SK-N-SH (cell line): ENCODE measurements at regions not wholly inside any gene's neighbourhood (a gene's known extent, or its start where the extent isn't known, plus 50 kb on each side); places are given as distances from the start of the nearest gene placed in this dataset.

Experiments used
- CTCF ChIA-PET: fragments of 300-600, 350-600 bp; formaldehyde crosslinking; extraction: SDS; loops from one replicate; lab custom pipeline; 2021; lab: Yijun Ruan, JAX
- POLR2A ChIA-PET: fragments of 350-600 bp; sonication (Branson Sonifier 250); formaldehyde crosslinking; extraction: SDS; loops from one replicate; lab custom pipeline; 2020; ENCODE audit warnings: antibody characterized with exemption, inconsistent platforms; lab: Yijun Ruan, JAX
- DNase-seq: peaks from one replicate; pipeline ENCODE4 v3.0.0; 2012
- H2AFZ ChIP-seq: fragments of 200-600 bp; sonication (generic); 2 replicates; pipeline ENCODE4 v1.8.1; 2016; ENCODE audit warnings: antibody characterized with exemption, mild to moderate bottlenecking, low read depth
- H3F3A ChIP-seq: fragments of 200-600 bp; sonication (generic); replicated peaks from 2 replicates; pipeline ENCODE3; 2016; ENCODE audit warnings: antibody characterized with exemption, mild to moderate bottlenecking; ENCODE audit not compliant: insufficient read depth
- H3K27ac ChIP-seq, 2 experiments: fragments of 200-500 bp in 1 of 2; fragments of 200-600 bp in 1 of 2; sonication (Bioruptor generic) in 1 of 2; sonication (generic), shearing (Covaris generic) in 1 of 2; 2 replicates each; pipeline versions ENCODE4 v1.5.1 to v1.6.1; 2014 to 2016; ENCODE audit warnings: low read depth in 2 of 2, inconsistent platforms in 1 of 2, low read length in 1 of 2, mild to moderate bottlenecking in 1 of 2, mixed read lengths in 1 of 2
- H3K27me3 ChIP-seq: fragments of 200-600 bp; sonication (generic), shearing (Covaris generic); 2 replicates; pipeline ENCODE4 v1.6.1; 2016; ENCODE audit warnings: mixed run types; ENCODE audit not compliant: insufficient read depth
- H3K36me3 ChIP-seq, 2 experiments: fragments of 200-500 bp in 1 of 2; fragments of 200-600 bp in 1 of 2; sonication (Bioruptor generic) in 1 of 2; sonication (generic) in 1 of 2; replicated peaks in 1 of 2; 2 replicates each; pipeline versions ENCODE3 to v1.5.1; 2014 to 2016; ENCODE audit warnings: low read length in 1 of 2, mild to moderate bottlenecking in 1 of 2; ENCODE audit not compliant: insufficient read depth in 2 of 2, control insufficient read depth in 1 of 2
- H3K4me1 ChIP-seq, 2 experiments: fragments of 200-500 bp in 1 of 2; fragments of 200-600 bp in 1 of 2; sonication (Bioruptor generic) in 1 of 2; sonication (generic), shearing (Covaris generic) in 1 of 2; 2 replicates each; pipeline versions ENCODE4 v1.5.1 to v1.6.1; 2014 to 2016; ENCODE audit warnings: low read depth in 1 of 2, low read length in 1 of 2, mixed run types in 1 of 2; ENCODE audit not compliant: insufficient read depth in 2 of 2, control insufficient read depth in 1 of 2
- H3K4me2 ChIP-seq: fragments of 200-600 bp; sonication (generic), shearing (Covaris generic); 2 replicates; pipeline ENCODE4 v1.6.1; 2017; ENCODE audit warnings: mixed run types
- H3K4me3 ChIP-seq, 2 experiments: fragments of 200-500 bp in 1 of 2; fragments of 200-600 bp in 1 of 2; sonication (Bioruptor generic) in 1 of 2; sonication (generic), shearing (Covaris generic) in 1 of 2; 2 replicates each; pipeline versions ENCODE4 v1.5.1 to v1.8.1; 2014 to 2016; ENCODE audit warnings: low read depth in 2 of 2, inconsistent platforms in 1 of 2, low read length in 1 of 2, mild to moderate bottlenecking in 1 of 2, mixed read lengths in 1 of 2, moderate library complexity in 1 of 2
- H3K79me2 ChIP-seq: fragments of 200-600 bp; sonication (generic); 2 replicates; pipeline ENCODE4 v1.8.1; 2017; ENCODE audit warnings: mild to moderate bottlenecking; ENCODE audit not compliant: insufficient read depth
- H3K9ac ChIP-seq: fragments of 200-600 bp; sonication (generic); 2 replicates; pipeline ENCODE4 v1.6.1; 2017; ENCODE audit warnings: mixed run types
- H3K9me2 ChIP-seq: fragments of 200-600 bp; sonication (generic); 2 replicates; pipeline ENCODE4 v1.6.1; 2017; ENCODE audit warnings: mixed run types
- H3K9me3 ChIP-seq: fragments of 200-600 bp; sonication (generic); 2 replicates; pipeline ENCODE4 v1.6.1; 2017; ENCODE audit warnings: mixed run types, mild to moderate bottlenecking, moderate library complexity
- H4K20me1 ChIP-seq: fragments of 200-600 bp; sonication (generic); 2 replicates; pipeline ENCODE4 v1.6.1; 2017; ENCODE audit warnings: mild to moderate bottlenecking, mixed run types; ENCODE audit not compliant: insufficient read depth
- CHD2 ChIP-seq: fragments of 150-350 bp; IDR thresholded peaks from 2 replicates; pipeline ENCODE4 v1.6.1; 2018; ENCODE audit warnings: low read length; ENCODE audit not compliant: partially characterized antibody
- EZH2phosphoT487 ChIP-seq: fragments of 200-600 bp; sonication (generic); IDR thresholded peaks from 2 replicates; pipeline ENCODE4 v1.6.1; 2017; ENCODE audit warnings: low read depth, mixed run types, mild to moderate bottlenecking, antibody characterized with exemption, moderate library complexity, borderline replicate concordance
- FOSL2 ChIP-seq: IDR thresholded peaks from 2 replicates; pipeline ENCODE4 v1.4.0; 2012; ENCODE audit warnings: low read depth, mild to moderate bottlenecking, moderate library complexity, borderline replicate concordance
- FOXJ3 ChIP-seq: sonication (generic); formaldehyde crosslinking; IDR thresholded peaks from 2 replicates; pipeline ENCODE4 v1.5.1; 2020; ENCODE audit warnings: mild to moderate bottlenecking, missing genetic modification reagents
- FOXM1 ChIP-seq: IDR thresholded peaks from 2 replicates; pipeline ENCODE4 v1.4.0; 2012; ENCODE audit warnings: low read depth, mild to moderate bottlenecking
- GABPA ChIP-seq: IDR thresholded peaks from 2 replicates; pipeline ENCODE4 v1.4.0; 2012; ENCODE audit warnings: low read depth, mild to moderate bottlenecking
- GATA2 ChIP-seq: sonication (generic); formaldehyde crosslinking; IDR thresholded peaks from 2 replicates; pipeline ENCODE4 v1.5.0; 2020; ENCODE audit warnings: mild to moderate bottlenecking, missing genetic modification reagents
- JUND ChIP-seq: IDR thresholded peaks from 2 replicates; pipeline ENCODE4 v1.4.0; 2012
- MEF2A ChIP-seq: IDR thresholded peaks from 2 replicates; pipeline ENCODE4 v1.4.0; 2012; ENCODE audit warnings: low read depth, borderline replicate concordance
- RCOR1 ChIP-seq: fragments of 150-350 bp; IDR thresholded peaks from 2 replicates; pipeline ENCODE4 v1.6.1; 2017; ENCODE audit warnings: antibody characterized with exemption, low read length
- RXRA ChIP-seq: IDR thresholded peaks from 2 replicates; pipeline ENCODE4 v1.4.0; 2012; ENCODE audit warnings: low read depth, mild to moderate bottlenecking, borderline replicate concordance
- SIN3A ChIP-seq: IDR thresholded peaks from 2 replicates; pipeline ENCODE4 v1.6.1; 2012; ENCODE audit warnings: low read depth, mild to moderate bottlenecking, low read length, moderate library complexity, borderline replicate concordance
- SMC3 ChIP-seq: IDR thresholded peaks from 2 replicates; pipeline ENCODE4 v1.6.1; 2012; ENCODE audit warnings: low read depth, low read length, improper control_type of control experiment
- TAF1 ChIP-seq: IDR thresholded peaks from 2 replicates; pipeline ENCODE4 v1.6.1; 2012; ENCODE audit warnings: low read depth, mild to moderate bottlenecking, low read length, moderate library complexity, borderline replicate concordance
- TCF12 ChIP-seq: IDR thresholded peaks from 2 replicates; pipeline ENCODE4 v1.4.0; 2012
- WGBS: methylation state at CpG from one replicate; pipeline ENCODE4 v1.1.6; 2017; ENCODE audit warnings: low lambda C conversion rate; 5-methylcytosine and 5-hydroxymethylcytosine counted together
- TF ChIP-seq, protein P1 (sequence below): fragments of 200-600 bp; sonication (generic); IDR thresholded peaks from 2 replicates; pipeline ENCODE4 v1.6.1; 2017; ENCODE audit warnings: antibody characterized with exemption, mild to moderate bottlenecking, moderate library complexity
- TF ChIP-seq, protein P2 (sequence below): fragments of 150-350 bp; IDR thresholded peaks from 2 replicates; pipeline ENCODE4 v1.6.1; 2017; ENCODE audit warnings: antibody characterized with exemption, low read length, low read depth, borderline replicate concordance

DNA sequence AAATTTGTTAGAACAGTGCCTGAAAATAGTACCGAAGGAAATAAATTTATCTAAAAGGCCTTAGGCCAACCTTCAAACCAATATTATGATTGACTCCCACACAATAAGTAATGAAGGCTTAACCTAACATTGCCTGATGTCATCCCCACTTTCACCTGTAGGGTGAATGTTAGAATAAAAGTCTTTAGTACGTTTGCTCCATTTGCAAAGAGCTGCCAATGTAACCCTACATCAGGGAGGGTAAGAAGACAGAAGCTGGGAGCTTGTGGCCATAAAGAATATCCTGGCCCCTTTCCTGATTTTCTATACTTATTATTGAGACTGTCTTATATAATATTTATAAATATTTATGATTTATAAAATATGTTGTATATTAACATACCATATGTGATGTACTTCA lies 661.8 kb upstream of the CXADR start:
- Histone ChIP-seq H3K36me3 (peaks cover 0 to 3% of the 10 kb centered on the region in 2 experiments), H3K79me2 (no peaks in the 10 kb centered on the region), H3K27ac (no peak overlapping the region), H3F3A (no peaks in the 10 kb centered on the region), H3K9me3 (no peaks in the 10 kb centered on the region), H3K4me1 (no peaks in the 10 kb centered on the region; a peak in 1 of 4 replicates), H2AFZ (no peak overlapping the region), H3K9me2 (no peaks in the 10 kb centered on the region)
- CTCF ChIA-PET: interaction anchor here (1.3 kb wide), 1 partner anchor 18 kb away, joined by 5 read pairs; no protein-coding TSS in a partner anchor
- TF ChIP-seq FOXJ3 (CRISPR knock-in tag): no peak
- TF ChIP-seq, protein P1, sequence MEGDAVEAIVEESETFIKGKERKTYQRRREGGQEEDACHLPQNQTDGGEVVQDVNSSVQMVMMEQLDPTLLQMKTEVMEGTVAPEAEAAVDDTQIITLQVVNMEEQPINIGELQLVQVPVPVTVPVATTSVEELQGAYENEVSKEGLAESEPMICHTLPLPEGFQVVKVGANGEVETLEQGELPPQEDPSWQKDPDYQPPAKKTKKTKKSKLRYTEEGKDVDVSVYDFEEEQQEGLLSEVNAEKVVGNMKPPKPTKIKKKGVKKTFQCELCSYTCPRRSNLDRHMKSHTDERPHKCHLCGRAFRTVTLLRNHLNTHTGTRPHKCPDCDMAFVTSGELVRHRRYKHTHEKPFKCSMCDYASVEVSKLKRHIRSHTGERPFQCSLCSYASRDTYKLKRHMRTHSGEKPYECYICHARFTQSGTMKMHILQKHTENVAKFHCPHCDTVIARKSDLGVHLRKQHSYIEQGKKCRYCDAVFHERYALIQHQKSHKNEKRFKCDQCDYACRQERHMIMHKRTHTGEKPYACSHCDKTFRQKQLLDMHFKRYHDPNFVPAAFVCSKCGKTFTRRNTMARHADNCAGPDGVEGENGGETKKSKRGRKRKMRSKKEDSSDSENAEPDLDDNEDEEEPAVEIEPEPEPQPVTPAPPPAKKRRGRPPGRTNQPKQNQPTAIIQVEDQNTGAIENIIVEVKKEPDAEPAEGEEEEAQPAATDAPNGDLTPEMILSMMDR: peak; percentile 31; the same call in 1 of the 2 replicates
- TF ChIP-seq, all 33 proteins: peak for 1
- DNase-seq: no peak
- no peaks in the 10 kb centered on the region for H3K27me3 ChIP-seq
- WGBS: 67% methylated on average over 2 of the region's 2 CpGs
- H4K20me1 ChIP-seq: no peaks in the 10 kb centered on the region
- H3K9ac ChIP-seq: no peak overlapping the region
- POLR2A ChIA-PET: no interaction called here
- H3K4me2 ChIP-seq: no peak overlapping the region
- no peak overlapping the region for H3K4me3 ChIP-seq

DNA sequence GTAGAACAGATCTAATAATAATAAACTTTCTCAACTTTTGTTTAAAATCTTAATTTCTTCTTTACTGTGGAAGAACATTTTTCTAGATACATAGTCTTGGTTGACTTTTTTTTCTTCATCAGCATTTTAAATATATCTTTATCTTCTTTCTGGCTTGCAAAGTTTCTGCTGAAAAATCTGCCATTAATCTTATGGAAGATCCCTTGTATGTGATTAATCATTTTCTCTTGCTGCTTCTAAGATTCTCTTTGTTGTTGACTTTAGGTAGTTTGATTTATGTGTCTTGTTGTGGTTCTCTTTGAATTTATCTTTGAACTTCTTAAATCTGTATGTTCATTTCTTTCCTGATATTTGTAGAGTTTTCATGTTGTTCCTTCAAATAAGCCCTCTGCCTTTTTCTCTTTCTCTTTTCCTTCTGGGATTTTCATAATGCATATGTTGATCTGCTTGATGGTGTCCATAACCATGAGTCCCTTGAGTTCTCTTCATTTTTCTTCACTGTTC lies 657.6 kb upstream of the CXADR start:
- Histone ChIP-seq H3F3A (no peaks in the 10 kb centered on the region), H3K36me3 (peaks cover 0 to 3% of the 10 kb centered on the region in 2 experiments), H3K4me2 (no peak overlapping the region), H3K4me1 (no peaks in the 10 kb centered on the region; a peak in 1 of 4 replicates), H3K27me3 (no peaks in the 10 kb centered on the region), H3K9me2 (no peaks in the 10 kb centered on the region), H2AFZ (no peak overlapping the region), H3K79me2 (no peaks in the 10 kb centered on the region), H4K20me1 (no peaks in the 10 kb centered on the region), H3K4me3 (no peak overlapping the region), H3K9ac (no peak overlapping the region), H3K27ac (no peak overlapping the region), H3K9me3 (no peaks in the 10 kb centered on the region)
- TF ChIP-seq FOXM1: no peak
- TF ChIP-seq CHD2: no peak
- TF ChIP-seq EZH2phosphoT487: no peak
- TF ChIP-seq RCOR1: no peak
- TF ChIP-seq FOSL2: no peak
- TF ChIP-seq RXRA: no peak
- no peak for TF ChIP-seq SMC3
- no peak for TF ChIP-seq GATA2
- no peak for TF ChIP-seq TAF1
- TF ChIP-seq, protein P2, sequence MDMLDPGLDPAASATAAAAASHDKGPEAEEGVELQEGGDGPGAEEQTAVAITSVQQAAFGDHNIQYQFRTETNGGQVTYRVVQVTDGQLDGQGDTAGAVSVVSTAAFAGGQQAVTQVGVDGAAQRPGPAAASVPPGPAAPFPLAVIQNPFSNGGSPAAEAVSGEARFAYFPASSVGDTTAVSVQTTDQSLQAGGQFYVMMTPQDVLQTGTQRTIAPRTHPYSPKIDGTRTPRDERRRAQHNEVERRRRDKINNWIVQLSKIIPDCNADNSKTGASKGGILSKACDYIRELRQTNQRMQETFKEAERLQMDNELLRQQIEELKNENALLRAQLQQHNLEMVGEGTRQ: no peak
- TF ChIP-seq GABPA: no peak
- no peak for TF ChIP-seq MEF2A
- TF ChIP-seq TCF12: no peak
- TF ChIP-seq SIN3A: no peak
- TF ChIP-seq FOXJ3 (CRISPR knock-in tag): no peak
- TF ChIP-seq JUND: no peak
- POLR2A ChIA-PET: no interaction called here
- no peak for DNase-seq
- CTCF ChIA-PET: interaction anchor here (0.8 kb wide), 1 partner anchor 8 kb away, joined by 3 read pairs; no protein-coding TSS in a partner anchor
